Endothelial cell of umbilical vein (primary cell): ENCODE measurements at regions not wholly inside any gene's neighbourhood (a gene's known extent, or its start where the extent isn't known, plus 50 kb on each side); places are given as distances from the start of the nearest gene placed in this dataset.

Experiments
- BruUV-seq: library from RNA; stranded (reverse); fragments of 400-500 nt; replicated peaks from 2 replicates; lab custom pipeline; 2021; lab: Mats Ljungman, UMichigan
- CTCF ChIA-PET: fragments of 300-600, 350-600 bp; sonication (Branson Sonifier 250); formaldehyde crosslinking; loops from one replicate; lab custom pipeline; 2021; ENCODE audit warnings: antibody characterized with exemption, inconsistent platforms; lab: Charles Lee
- POLR2A ChIA-PET: fragments of 300-600, 350-600 bp; sonication (Branson Sonifier 250); formaldehyde crosslinking; loops from one replicate; lab custom pipeline; 2021; ENCODE audit warnings: antibody characterized with exemption, inconsistent platforms; lab: Charles Lee
- DNase-seq: peaks from one replicate; pipeline ENCODE4 v3.0.0-alpha.2; 2011; ENCODE audit warnings: low read depth, low spot score
- FAIRE-seq: peaks from 2 replicates; lab custom pipeline; 2011; peaks lifted over from hg19 to GRCh38; lab: Jason Lieb, UNC
- H2AFZ ChIP-seq: 2 replicates; pipeline ENCODE4 v1.6.0; 2012; ENCODE audit warnings: low read depth, low read length, control low read depth, inconsistent platforms
- H3K27ac ChIP-seq: 2 replicates; pipeline ENCODE4 v1.5.1; 2011; ENCODE audit warnings: low read depth, mild to moderate bottlenecking, control low read depth, low read length, moderate library complexity; ENCODE audit not compliant: insufficient read depth
- H3K27me3 ChIP-seq, 2 experiments: 2 replicates each; pipeline versions ENCODE4 v1.6.0 to v1.6.1; 2011; ENCODE audit warnings: low read length in 2 of 2, mixed read lengths in 1 of 2; ENCODE audit not compliant: control insufficient read depth in 2 of 2, insufficient read depth in 2 of 2
- H3K36me3 ChIP-seq, 2 experiments: 2 replicates in 1 of 2; 3 replicates in 1 of 2; pipeline ENCODE4 v1.5.1; 2011; ENCODE audit warnings: low read length in 2 of 2, mild to moderate bottlenecking in 1 of 2, moderate library complexity in 1 of 2; ENCODE audit not compliant: control insufficient read depth in 2 of 2, insufficient read depth in 2 of 2; ENCODE audit errors: extremely low read depth in 1 of 2
- H3K4me1 ChIP-seq: 3 replicates; pipeline ENCODE4 v1.5.1; 2011; ENCODE audit warnings: mild to moderate bottlenecking, low read length; ENCODE audit not compliant: control insufficient read depth, insufficient read depth; ENCODE audit errors: extremely low read depth
- H3K4me2 ChIP-seq: 2 replicates; pipeline ENCODE4 v1.6.1; 2011; ENCODE audit warnings: low read length, control low read depth, mixed read lengths; ENCODE audit not compliant: insufficient read depth
- H3K4me3 ChIP-seq, 3 experiments: fragments of 200-600 bp in 1 of 3; sonication (generic), shearing (Covaris generic) in 1 of 3; replicated peaks in 1 of 3; 2 replicates each; pipeline ENCODE4 v1.5.1; 2011 to 2016; ENCODE audit warnings: control low read depth in 3 of 3, low read length in 3 of 3, mild to moderate bottlenecking in 2 of 3, inconsistent platforms in 1 of 3, low read depth in 1 of 3, moderate library complexity in 1 of 3; ENCODE audit not compliant: insufficient read depth in 1 of 3
- H3K79me2 ChIP-seq: 2 replicates; pipeline ENCODE4 v1.6.0; 2012; ENCODE audit warnings: low read length, inconsistent platforms; ENCODE audit not compliant: control insufficient read depth, insufficient read depth
- H3K9ac ChIP-seq: replicated peaks from 2 replicates; pipeline ENCODE3; 2011; ENCODE audit warnings: low read length, control low read depth; ENCODE audit not compliant: insufficient read depth; ENCODE audit errors: extremely low read depth
- H3K9me1 ChIP-seq: replicated peaks from 3 replicates; pipeline ENCODE4 v1.6.0; 2011; ENCODE audit warnings: mild to moderate bottlenecking, low read length; ENCODE audit not compliant: control insufficient read depth, insufficient read depth; ENCODE audit errors: extremely low read depth
- H3K9me3 ChIP-seq: replicated peaks from 2 replicates; pipeline ENCODE4 v1.5.1; 2012; ENCODE audit warnings: low read length, inconsistent platforms; ENCODE audit not compliant: control insufficient read depth, insufficient read depth
- H4K20me1 ChIP-seq: replicated peaks from 2 replicates; pipeline ENCODE3; 2011; ENCODE audit warnings: mild to moderate bottlenecking, low read length; ENCODE audit not compliant: control insufficient read depth, insufficient read depth; ENCODE audit errors: extremely low read depth
- EZH2 ChIP-seq: IDR thresholded peaks from 2 replicates; pipeline ENCODE4 v1.6.1; 2012; ENCODE audit warnings: borderline replicate concordance, low read depth, mild to moderate bottlenecking, moderate library complexity, low read length, inconsistent platforms; ENCODE audit not compliant: severe bottlenecking
- FOS ChIP-seq: IDR thresholded peaks from 2 replicates; pipeline ENCODE4 v1.6.1; 2011; ENCODE audit warnings: mild to moderate bottlenecking, low read length, moderate library complexity, borderline replicate concordance; ENCODE audit not compliant: insufficient read depth
- GATA2 ChIP-seq: IDR thresholded peaks from 2 replicates; pipeline ENCODE4 v1.7.0; 2011; ENCODE audit warnings: low read depth, mild to moderate bottlenecking, moderate library complexity, mixed read lengths, low read length; ENCODE audit not compliant: insufficient read length, insufficient read depth
- JUN ChIP-seq: IDR thresholded peaks from 2 replicates; pipeline ENCODE4 v1.6.1; 2011; ENCODE audit warnings: borderline replicate concordance, low read depth; ENCODE audit not compliant: insufficient read length, insufficient read depth
- MYC ChIP-seq: IDR thresholded peaks from one replicate; pipeline ENCODE4 v1.6.1; 2011; ENCODE audit warnings: mild to moderate bottlenecking, low read depth, low read length
- POLR2A ChIP-seq: IDR thresholded peaks from 2 replicates; pipeline ENCODE4 v1.6.1; 2012; ENCODE audit warnings: low read depth, mild to moderate bottlenecking, control low read depth, low read length
- POLR2AphosphoS5 ChIP-seq: IDR thresholded peaks from 2 replicates; pipeline ENCODE4 v1.6.1; 2012; ENCODE audit warnings: low read depth, mild to moderate bottlenecking, control low read depth, low read length, moderate library complexity; ENCODE audit not compliant: insufficient read depth
- dilution Hi-C: fragments of 300-500 bp; cut with MboI; formaldehyde crosslinking; loops from one replicate; pipeline ENCODE4 v1.15.0; 2019; ENCODE audit warnings: low sequenced_read_pairs; ENCODE audit not compliant: extremely low pct_ligation_motif_present
- intact Hi-C: fragments of 100-400 bp; cut with micrococcal nuclease; formaldehyde crosslinking; loops from one replicate; pipeline ENCODE4 v1.10.0; 2022
- TF ChIP-seq, protein P1 (sequence below): IDR thresholded peaks from 2 replicates; pipeline ENCODE4 v1.6.1; 2011; ENCODE audit not compliant: insufficient read depth, insufficient read length
- TF ChIP-seq, protein P2 (sequence below), 2 donors: IDR thresholded peaks; 1 replicate in 1 of 2; 2 replicates in 1 of 2; pipeline ENCODE4 v1.5.1; 2011; ENCODE audit warnings: low read length in 2 of 2, mild to moderate bottlenecking in 2 of 2, moderate library complexity in 2 of 2, control low read depth in 1 of 2, inconsistent platforms in 1 of 2, low read depth in 1 of 2; ENCODE audit not compliant: insufficient read depth in 1 of 2; ENCODE audit errors: extremely low read depth in 1 of 2

DNA sequence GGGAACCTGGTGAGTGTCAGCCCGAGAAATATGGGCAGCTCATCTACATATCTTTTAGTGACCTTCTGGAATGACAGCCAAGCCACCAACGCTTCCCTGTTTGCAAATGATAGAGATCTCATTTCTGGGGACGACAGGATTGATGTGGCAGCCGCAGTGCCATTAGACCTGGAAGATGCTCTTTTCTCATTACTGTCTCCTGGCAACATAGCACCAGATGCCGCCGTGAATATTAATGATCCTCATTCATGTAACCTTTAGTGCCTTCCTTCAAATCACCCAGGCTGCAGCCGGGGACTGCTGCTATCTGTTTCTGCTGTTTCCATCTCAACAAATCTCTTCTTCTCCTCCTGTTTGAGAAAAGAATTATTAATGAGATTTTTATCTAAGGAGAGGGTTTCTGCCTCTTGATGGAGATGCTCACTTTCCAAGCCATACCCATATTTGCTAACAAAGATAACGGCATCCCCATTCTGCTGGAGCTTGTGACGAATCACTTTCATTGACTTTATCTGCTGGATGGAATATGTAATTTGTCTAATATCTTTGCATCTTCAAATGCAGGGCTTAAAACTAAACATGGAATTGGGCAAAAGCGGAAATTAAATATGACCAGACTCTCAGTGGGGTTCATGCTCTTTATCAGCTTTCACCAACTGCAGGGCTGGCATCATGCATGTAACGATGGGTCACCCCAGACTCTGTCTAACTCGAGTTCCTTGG, 74.8 kb upstream of the KIF16B start:
- Histone ChIP-seq H3K4me1 (no peaks in the 10 kb centered on the region), H3K9me1 (no peaks in the 10 kb centered on the region), H3K27me3 (no peaks in the 10 kb centered on the region), H3K4me2 (no peak overlapping the region), H4K20me1 (no peaks in the 10 kb centered on the region), H3K9ac (no peak overlapping the region), H3K79me2 (no peaks in the 10 kb centered on the region), H3K9me3 (no peaks in the 10 kb centered on the region), H3K27ac (no peak overlapping the region), H3K4me3 (no peak overlapping the region), H3K36me3 (no peaks in the 10 kb centered on the region), H2AFZ (no peak overlapping the region)
- FAIRE-seq (no peak), DNase-seq (no peak)
- ChIA-PET POLR2A (no interaction called here), CTCF (no interaction called here)
- dilution Hi-C loops, result no loop called here
- intact Hi-C loops, result no loop called here
- BruUV-seq, result no TSS peak
- TF ChIP-seq, protein P1, sequence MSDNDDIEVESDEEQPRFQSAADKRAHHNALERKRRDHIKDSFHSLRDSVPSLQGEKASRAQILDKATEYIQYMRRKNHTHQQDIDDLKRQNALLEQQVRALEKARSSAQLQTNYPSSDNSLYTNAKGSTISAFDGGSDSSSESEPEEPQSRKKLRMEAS, result no peak
- no peak for TF ChIP-seq EZH2
- no peak for TF ChIP-seq POLR2A
- TF ChIP-seq, protein P2, sequence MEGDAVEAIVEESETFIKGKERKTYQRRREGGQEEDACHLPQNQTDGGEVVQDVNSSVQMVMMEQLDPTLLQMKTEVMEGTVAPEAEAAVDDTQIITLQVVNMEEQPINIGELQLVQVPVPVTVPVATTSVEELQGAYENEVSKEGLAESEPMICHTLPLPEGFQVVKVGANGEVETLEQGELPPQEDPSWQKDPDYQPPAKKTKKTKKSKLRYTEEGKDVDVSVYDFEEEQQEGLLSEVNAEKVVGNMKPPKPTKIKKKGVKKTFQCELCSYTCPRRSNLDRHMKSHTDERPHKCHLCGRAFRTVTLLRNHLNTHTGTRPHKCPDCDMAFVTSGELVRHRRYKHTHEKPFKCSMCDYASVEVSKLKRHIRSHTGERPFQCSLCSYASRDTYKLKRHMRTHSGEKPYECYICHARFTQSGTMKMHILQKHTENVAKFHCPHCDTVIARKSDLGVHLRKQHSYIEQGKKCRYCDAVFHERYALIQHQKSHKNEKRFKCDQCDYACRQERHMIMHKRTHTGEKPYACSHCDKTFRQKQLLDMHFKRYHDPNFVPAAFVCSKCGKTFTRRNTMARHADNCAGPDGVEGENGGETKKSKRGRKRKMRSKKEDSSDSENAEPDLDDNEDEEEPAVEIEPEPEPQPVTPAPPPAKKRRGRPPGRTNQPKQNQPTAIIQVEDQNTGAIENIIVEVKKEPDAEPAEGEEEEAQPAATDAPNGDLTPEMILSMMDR (IDR thresholded peaks at IDR 0.05; ENCODE audit: extremely low read depth in 1 of 2, insufficient read depth in 1 of 2, low read depth in 1 of 2, low read length in 2 of 2), result no peak
- no peak for TF ChIP-seq GATA2
- TF ChIP-seq JUN, result no peak
- TF ChIP-seq MYC, result no peak
- TF ChIP-seq POLR2AphosphoS5, result no peak
- no peak for TF ChIP-seq FOS
